8988T (cell line): ENCODE measurements at regions not wholly inside any gene's neighbourhood (a gene's known extent, or its start where the extent isn't known, plus 50 kb on each side); places are given as distances from the start of the nearest gene placed in this dataset.
"Not testable (repeated sequence)": the region's sequence is repeated elsewhere in the genome, so short reads cannot be mapped to it uniquely, and the experiment has no call there.

Experiments
- DNase-seq: peaks from one replicate; pipeline ENCODE4 v3.0.0; 2011

DNA sequence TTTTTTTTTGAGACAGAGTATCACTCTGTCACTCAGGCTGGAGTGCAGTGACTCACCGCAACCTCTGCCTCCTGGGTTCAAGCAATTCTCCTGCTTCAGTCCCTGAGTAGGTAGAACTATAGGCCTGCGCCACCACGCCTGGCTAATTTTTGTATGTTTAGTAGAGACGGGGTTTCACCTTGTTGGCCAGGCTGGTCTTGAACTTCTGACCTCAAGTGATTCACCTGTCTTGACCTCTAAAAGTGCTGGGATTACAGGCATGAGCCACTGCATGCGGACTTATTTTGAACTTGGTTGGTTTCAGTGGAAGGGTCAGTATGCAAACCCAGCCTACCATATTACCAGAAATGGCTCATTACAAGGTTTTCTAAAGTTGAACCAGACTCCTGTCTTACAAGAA, 61.6 kb upstream of the GBA3 start:
- not testable (repeated sequence) for DNase-seq

DNA sequence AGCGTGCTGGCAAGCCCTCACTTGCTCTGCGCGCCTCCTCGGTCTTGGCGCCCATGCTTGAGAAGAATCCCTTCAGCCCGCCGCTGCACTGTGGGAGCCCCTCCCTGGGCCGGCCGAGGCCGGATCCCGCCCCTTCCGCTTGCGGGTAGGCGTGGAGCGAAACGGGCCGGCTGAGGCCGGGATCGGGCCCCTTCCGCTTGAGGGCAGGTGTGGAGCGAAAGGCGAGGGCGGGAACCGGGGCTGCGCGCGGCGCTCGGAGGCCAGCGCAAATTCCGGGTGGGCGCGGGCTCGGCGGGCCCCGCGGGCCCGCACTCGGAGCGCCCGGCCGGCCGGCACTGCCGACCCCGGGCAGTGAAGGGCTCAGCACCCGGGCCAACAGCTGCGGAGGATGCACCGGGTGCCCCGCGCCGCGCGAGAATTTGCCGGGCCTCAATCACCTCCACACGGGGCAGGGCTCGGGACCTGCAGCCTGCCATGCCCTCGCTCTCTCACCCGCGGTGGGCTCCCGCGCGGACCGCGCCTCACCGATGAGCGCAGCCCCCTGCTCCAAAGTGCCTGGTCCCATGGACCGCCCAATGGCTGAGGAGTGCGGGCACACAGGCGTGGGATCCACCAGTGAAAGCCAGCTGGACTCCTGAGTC, 58.1 kb upstream of the GBA3 start:
- DNase-seq = no peak

DNA sequence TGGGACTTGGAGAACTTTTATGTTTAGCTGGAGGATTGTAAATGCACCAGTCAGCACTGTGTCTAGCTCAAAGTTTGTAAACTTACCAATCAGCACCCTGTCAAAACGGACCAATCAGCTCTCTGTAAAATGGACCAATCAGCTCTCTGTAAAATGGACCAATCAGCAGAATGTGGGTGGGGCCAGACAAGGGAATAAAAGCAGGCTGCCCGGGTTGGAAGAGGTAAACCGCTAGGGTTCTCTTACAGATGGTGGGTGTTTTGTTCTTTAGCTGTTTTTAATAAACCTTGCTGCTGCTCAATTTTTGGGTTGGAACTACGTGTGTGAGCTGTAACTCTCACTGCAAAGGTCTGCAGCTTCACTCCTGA, 57.6 kb upstream of the GBA3 start:
- DNase-seq = not testable (repeated sequence)

DNA sequence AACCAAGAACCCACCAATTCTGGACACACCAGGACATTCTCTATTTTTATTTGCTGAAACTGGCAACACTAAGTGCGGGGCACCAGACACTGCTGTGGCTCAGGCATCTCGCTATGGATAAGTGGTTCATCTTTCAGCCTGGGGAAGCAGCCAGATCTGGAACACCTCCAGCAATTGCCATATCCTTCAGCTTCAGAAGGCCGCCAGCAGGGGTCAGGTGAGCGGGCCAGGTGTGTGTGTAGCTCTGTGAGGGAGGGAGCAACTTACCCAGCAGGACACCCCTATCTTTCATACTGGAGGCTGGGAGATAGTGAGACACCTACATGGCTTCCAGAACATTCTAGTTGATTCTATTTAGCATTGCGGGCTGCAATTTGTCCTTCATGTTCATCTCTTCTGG, 57.0 kb upstream of the GBA3 start:
- DNase-seq = no peak

DNA sequence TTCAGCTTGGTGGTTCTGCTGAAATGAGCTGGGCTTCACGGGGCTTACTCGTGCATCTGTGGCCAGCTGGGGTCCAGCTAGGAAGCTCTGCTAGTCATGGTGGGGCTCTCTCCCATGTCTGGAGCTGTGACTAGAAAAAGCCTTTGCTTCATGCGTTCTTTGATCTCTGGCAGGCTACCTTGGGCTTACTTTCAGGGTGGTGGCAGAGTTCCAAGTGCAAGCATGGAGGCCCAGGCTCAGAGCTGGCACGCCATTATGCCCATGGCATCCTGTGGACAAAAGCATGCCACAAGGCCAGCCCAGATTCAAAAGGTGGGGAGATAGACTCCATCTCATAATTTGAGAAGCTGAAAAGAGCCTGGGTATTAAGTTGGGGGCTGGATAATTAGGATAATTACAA, 55.4 kb upstream of the GBA3 start:
- DNase-seq = no peak
